T-helper 17 cell (primary cell): ENCODE measurements at regions not wholly inside any gene's neighbourhood (a gene's known extent, or its start where the extent isn't known, plus 50 kb on each side); places are given as distances from the start of the nearest gene placed in this dataset.
"Not testable (repeated sequence)": the region's sequence is repeated elsewhere in the genome, so short reads cannot be mapped to it uniquely, and the experiment has no call there.

ENCODE experiments used
- ATAC-seq: fragments of 150-1000 bp; cut with Tn5 transposase; 2 replicates; pipeline ENCODE4 v1.10.0; 2021; ENCODE audit warnings: mild to moderate bottlenecking, moderate library complexity
- DNase-seq, 3 donors: peaks; one replicate each; pipeline versions ENCODE4 v3.0.0 to v3.0.0-alpha.2; 2020 to 2021
- H3K9me3 ChIP-seq: one replicate; pipeline ENCODE4 v1.7.0; 2013; ENCODE audit warnings: low read length, mild to moderate bottlenecking; ENCODE audit not compliant: control insufficient read depth, poor library complexity, severe bottlenecking
- H3K27ac Mint-ChIP-seq: one replicate; pipeline ENCODE4 v1.8.0; 2022; ENCODE audit warnings: mild to moderate bottlenecking, moderate library complexity, mixed read lengths
- H3K27me3 Mint-ChIP-seq: one replicate; pipeline ENCODE4 v1.8.0; 2022; ENCODE audit warnings: mixed read lengths
- H3K36me3 Mint-ChIP-seq: one replicate; pipeline ENCODE4 v1.8.0; 2022; ENCODE audit warnings: low read depth, mixed read lengths
- H3K4me1 Mint-ChIP-seq: one replicate; pipeline ENCODE4 v1.8.0; 2022; ENCODE audit warnings: mild to moderate bottlenecking, mixed read lengths
- H3K4me3 Mint-ChIP-seq: one replicate; pipeline ENCODE4 v1.8.0; 2022; ENCODE audit warnings: mild to moderate bottlenecking, moderate library complexity, mixed read lengths

DNA sequence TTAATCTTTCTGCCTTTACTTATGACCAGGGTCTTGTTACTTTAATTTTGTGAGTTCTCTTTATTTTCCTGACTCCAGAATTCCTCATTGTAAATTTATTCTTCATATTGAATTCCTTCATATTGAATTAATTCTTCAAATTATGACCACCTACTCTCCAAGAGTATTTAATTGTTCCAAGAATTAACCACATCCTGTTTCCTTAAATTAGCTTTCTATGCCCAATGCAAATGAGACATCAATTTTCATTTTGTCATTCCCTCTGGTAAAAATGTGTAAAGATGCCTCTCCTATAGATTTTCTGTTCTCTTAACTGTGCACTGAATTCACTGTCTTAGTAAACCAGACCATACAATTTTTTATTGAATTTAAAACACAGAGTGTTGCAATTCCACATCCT, 211.2 kb upstream of the GRIA4 start:
- Mint-ChIP-seq H3K27ac (no peak overlapping the region), H3K36me3 (no peaks in the 10 kb centered on the region), H3K4me1 (peaks cover 2% of the 10 kb centered on the region), H3K27me3 (peaks cover 12% of the 10 kb centered on the region), H3K4me3 (no peak overlapping the region)
- ATAC-seq: no peak
- DNase-seq: no peak
- H3K9me3 ChIP-seq: no peaks in the 10 kb centered on the region

DNA sequence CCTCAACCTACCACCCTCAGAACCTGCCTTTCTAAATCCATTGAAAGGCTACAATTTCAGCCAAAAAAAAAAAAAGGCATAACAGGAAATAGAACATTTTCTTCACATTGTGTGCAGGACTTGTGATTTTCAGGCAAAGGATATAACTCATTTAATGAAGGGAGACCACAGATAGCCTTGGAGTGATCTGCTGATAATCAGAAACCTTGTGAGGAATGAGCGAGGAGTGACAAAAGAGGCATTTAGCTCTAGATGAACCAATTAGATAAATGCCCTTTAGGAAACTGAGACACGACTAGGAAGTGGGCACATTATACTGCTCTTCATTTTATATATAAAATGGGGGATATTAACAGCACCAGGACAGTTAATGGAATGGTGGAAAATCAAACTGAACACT, 216.5 kb upstream of the GRIA4 start:
- H3K36me3 Mint-ChIP-seq: no peaks in the 10 kb centered on the region

DNA sequence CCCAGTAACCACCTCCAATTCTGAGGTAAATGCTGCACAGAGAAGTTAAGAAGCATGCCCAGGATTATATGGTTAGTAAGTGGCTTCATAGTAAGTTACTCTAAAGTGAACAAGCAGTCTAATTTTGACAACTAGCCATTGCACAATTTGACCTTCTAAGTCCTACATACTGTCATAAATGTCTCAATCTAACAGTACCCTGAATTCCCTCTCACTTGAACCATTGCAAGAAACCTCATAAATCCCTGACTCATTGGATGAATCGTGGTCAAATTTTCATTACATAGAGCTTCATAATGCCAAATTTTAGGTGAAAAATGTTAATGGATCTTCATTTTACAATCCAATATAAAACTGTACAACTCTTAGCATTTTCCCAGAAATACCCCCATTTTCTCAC, 217.3 kb upstream of the GRIA4 start:
- Mint-ChIP-seq H3K4me3 (no peak overlapping the region), H3K36me3 (no peaks in the 10 kb centered on the region), H3K27ac (no peak overlapping the region), H3K4me1 (no peaks in the 10 kb centered on the region), H3K27me3 (peaks cover 10% of the 10 kb centered on the region)
- H3K9me3 ChIP-seq: no peaks in the 10 kb centered on the region
- ATAC-seq (no peak), DNase-seq (no peak)

More for the DNA sequence above, 216.5 kb upstream of the GRIA4 start:
- Mint-ChIP-seq H3K4me3 (no peak overlapping the region), H3K4me1 (no peaks in the 10 kb centered on the region), H3K27me3 (peaks cover 10% of the 10 kb centered on the region), H3K27ac (no peak overlapping the region)
- no peaks in the 10 kb centered on the region for H3K9me3 ChIP-seq
- DNase-seq: no peak
- ATAC-seq: no peak

DNA sequence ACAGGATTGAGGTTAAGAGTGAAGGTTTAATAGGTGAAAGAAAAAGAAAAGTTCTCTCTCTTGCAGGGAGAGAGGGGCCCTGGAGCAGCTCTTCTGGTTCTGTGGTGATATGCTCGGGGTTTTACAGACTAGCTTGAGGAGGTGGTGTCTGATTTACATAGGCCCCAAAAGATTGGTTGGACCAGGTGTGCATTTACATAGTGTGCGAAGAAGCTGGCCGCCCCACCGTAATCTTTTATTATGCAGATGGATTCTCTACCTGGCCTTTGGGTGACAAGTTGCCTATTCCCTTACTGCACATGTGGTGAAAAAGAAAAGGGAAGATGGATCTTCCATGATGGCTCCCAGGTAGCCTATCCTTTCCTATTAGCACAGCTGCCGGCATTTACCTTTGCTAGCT, 219.9 kb upstream of the GRIA4 start:
- Mint-ChIP-seq H3K27me3 (peaks cover 10% of the 10 kb centered on the region), H3K4me3 (no peak overlapping the region), H3K27ac (no peak overlapping the region), H3K4me1 (no peaks in the 10 kb centered on the region), H3K36me3 (no peaks in the 10 kb centered on the region)
- no peaks in the 10 kb centered on the region for H3K9me3 ChIP-seq
- ATAC-seq (no peak), DNase-seq (no peak)

DNA sequence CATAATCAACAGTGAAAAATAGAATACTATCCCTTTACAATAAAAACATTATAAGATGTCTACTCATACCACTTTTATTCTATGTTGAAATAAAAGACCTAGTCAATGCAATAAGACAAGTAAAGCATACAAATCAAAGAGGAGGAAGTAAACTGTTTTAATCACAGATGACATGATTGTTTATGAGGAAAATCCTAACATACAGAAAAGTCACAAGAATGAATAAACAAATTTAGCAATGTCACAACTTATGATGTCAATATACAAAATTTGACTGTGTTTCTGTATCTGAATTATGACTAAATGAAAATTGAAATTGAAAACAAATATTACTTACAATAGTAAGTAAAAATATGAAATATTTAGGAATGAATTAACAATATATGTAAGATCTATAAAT, 221.9 kb upstream of the GRIA4 start:
- Mint-ChIP-seq H3K27ac (no peak overlapping the region), H3K4me1 (no peaks in the 10 kb centered on the region), H3K36me3 (no peaks in the 10 kb centered on the region), H3K27me3 (peaks cover 5% of the 10 kb centered on the region), H3K4me3 (no peak overlapping the region)
- H3K9me3 ChIP-seq: no peaks in the 10 kb centered on the region
- ATAC-seq: no peak
- DNase-seq: no peak

DNA sequence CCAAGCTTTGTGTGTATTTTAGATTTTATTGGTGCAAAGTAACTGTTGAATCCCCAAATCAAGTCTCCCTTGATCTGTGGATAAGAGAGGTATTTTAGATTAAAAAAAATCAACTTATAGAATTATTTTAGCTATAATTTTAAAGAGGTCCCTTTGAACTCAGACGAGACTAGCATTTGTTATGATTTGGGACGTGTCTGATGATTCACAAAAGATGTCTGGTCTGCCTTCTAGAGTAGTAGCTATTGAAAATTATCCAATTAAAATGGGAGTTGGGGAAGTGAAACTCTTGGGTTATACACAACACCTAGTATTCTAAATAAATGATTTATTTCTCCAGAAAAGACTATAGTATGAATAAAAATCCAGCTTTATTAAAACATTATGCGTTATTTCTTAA, 227.9 kb upstream of the GRIA4 start:
- no peak overlapping the region for H3K4me3 Mint-ChIP-seq
- no peaks in the 10 kb centered on the region for H3K4me1 Mint-ChIP-seq
- no peak overlapping the region for H3K27ac Mint-ChIP-seq
- DNase-seq: no peak
- ATAC-seq: no peak
- H3K27me3 Mint-ChIP-seq: no peaks in the 10 kb centered on the region
- H3K9me3 ChIP-seq: no peaks in the 10 kb centered on the region
- H3K36me3 Mint-ChIP-seq: no peaks in the 10 kb centered on the region

DNA sequence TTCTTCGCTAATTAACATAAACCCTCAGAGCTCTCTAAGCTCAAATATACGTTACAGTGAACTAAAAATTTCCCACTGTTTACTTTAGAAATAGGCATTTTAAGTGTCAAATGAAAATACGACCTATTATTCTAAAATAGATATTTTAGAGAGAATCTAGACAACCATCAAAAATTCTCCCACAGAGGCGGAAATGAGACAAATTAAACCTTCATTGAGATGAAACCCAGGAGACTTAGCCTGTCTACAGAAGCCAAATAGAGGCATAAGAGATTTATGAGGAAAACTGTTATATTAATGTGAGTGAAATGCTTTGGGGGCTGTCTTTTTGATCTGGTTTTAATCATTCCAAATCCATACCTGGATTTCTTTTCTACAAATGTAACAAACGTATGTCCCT, 232.0 kb upstream of the GRIA4 start:
- Mint-ChIP-seq H3K4me1 (no peaks in the 10 kb centered on the region), H3K27me3 (no peaks in the 10 kb centered on the region), H3K4me3 (no peak overlapping the region), H3K27ac (no peak overlapping the region), H3K36me3 (no peaks in the 10 kb centered on the region)
- DNase-seq (no peak), ATAC-seq (no peak)
- H3K9me3 ChIP-seq: no peaks in the 10 kb centered on the region

DNA sequence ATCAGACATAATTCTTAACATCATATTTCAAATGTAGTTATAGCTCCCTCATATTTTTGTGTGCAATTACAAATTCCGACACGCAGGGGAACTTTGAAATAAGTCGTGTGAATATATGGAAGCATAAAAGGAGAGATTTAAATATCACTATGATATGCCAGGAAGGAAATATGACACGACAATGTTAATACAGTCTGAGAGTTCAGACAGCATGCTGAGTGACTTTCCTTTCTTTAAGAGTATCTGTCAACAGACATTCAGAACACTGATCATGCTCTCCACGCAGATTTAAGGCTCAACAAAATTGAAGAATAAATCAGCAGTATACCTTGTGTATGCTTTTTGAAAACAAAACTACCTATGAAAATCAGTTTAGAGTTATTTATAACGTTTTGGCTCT, 232.6 kb upstream of the CARD18 start:
- DNase-seq (no peak), ATAC-seq (no peak)
- no peaks in the 10 kb centered on the region for H3K9me3 ChIP-seq
- no peaks in the 10 kb centered on the region for H3K4me1 Mint-ChIP-seq
- H3K27ac Mint-ChIP-seq: no peak overlapping the region
- H3K36me3 Mint-ChIP-seq: no peaks in the 10 kb centered on the region
- H3K4me3 Mint-ChIP-seq: no peak overlapping the region
- H3K27me3 Mint-ChIP-seq: no peaks in the 10 kb centered on the region

DNA sequence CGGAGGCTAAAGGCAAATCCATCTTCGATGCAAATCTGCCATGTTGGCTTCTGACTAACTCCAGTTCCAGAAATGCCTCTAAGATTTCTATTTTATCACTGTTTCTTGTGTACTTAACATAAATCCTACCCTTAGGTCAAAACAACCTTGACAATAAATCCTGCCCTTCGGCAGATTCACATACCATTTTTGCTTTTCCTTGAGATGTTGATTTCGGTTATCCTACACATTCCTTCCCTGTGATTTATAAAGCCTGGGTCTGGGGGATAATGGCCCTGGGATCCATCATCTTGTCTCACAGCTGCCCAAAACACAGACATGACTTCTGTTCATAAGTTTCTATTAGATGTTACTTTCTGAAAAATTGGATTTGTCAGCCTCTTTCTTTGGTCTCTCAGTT, 231.7 kb upstream of the CARD18 start:
- H3K4me3 Mint-ChIP-seq: no peak overlapping the region
- H3K4me1 Mint-ChIP-seq: no peaks in the 10 kb centered on the region
- no peaks in the 10 kb centered on the region for H3K27me3 Mint-ChIP-seq
- H3K9me3 ChIP-seq: no peaks in the 10 kb centered on the region
- ATAC-seq: no peak
- no peak overlapping the region for H3K27ac Mint-ChIP-seq
- DNase-seq: no peak
- no peaks in the 10 kb centered on the region for H3K36me3 Mint-ChIP-seq

DNA sequence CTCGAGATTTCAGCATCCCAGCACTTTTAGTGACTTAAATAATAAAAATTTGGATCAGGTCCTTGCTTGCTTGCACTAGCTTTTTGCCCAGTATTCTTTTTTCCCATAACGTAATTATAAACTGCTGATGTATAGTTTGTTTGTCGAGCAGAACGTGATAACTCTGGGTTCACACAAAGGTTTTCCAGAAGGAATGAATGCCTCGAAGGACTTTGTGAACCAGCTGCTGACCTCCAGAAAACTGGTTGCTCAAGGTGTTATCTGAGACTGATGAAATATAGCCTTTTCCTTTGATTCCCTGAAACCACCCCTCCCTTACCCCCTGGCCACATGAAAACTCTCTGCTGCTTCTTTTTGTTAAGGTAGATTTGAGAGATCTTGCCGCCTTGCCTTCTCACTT, 229.1 kb upstream of the CARD18 start:
- ATAC-seq (no peak), DNase-seq (no peak)
- Mint-ChIP-seq H3K36me3 (no peaks in the 10 kb centered on the region), H3K27ac (no peak overlapping the region), H3K4me3 (no peak overlapping the region), H3K4me1 (no peaks in the 10 kb centered on the region), H3K27me3 (peaks cover 4% of the 10 kb centered on the region)
- H3K9me3 ChIP-seq: no peaks in the 10 kb centered on the region

DNA sequence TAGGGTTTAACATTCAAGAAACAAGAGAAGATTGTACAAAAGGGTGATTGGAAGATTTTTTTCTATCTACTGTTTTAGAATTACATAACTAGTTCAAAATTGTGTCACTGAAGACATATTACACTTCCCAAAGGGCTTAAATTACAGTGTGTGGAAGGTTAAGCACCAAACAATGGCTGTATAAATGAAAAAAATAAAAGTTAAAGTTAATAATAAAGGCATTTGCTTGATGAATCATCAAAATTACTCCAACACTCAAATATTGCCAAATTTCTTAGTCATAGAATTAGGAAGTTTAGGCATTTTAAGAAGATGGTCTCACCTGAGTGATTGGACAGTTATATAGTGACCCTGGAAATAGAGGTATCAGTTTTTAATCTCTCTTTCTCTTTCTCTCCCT, 227.6 kb upstream of the CARD18 start:
- Mint-ChIP-seq H3K27me3 (peaks cover 4% of the 10 kb centered on the region), H3K4me3 (no peak overlapping the region), H3K4me1 (no peaks in the 10 kb centered on the region), H3K36me3 (no peaks in the 10 kb centered on the region), H3K27ac (no peak overlapping the region)
- DNase-seq (no peak), ATAC-seq (no peak)
- no peaks in the 10 kb centered on the region for H3K9me3 ChIP-seq

DNA sequence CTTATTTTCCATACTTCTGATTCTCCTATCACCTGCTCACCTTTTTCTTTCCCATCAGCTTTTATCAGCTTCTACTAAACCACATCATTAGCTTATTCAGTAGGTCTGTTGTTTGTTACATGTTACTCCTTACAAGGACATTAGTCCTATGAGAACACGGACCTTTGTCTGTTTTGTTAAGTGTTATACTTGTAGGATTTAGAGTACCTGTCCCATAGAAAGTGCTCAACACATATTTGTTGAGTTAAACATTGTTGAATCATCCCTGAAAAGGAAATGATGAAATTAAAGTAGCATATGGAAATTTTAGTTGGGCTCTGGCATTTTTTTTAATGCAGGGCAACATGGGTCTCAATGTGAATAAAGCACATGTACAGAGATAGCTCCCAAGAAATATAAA, 222.1 kb upstream of the CARD18 start:
- Mint-ChIP-seq H3K27me3 (peaks cover 15% of the 10 kb centered on the region), H3K36me3 (no peaks in the 10 kb centered on the region), H3K4me3 (no peak overlapping the region), H3K27ac (no peak overlapping the region), H3K4me1 (no peaks in the 10 kb centered on the region)
- no peaks in the 10 kb centered on the region for H3K9me3 ChIP-seq
- no peak for ATAC-seq
- DNase-seq: no peak

DNA sequence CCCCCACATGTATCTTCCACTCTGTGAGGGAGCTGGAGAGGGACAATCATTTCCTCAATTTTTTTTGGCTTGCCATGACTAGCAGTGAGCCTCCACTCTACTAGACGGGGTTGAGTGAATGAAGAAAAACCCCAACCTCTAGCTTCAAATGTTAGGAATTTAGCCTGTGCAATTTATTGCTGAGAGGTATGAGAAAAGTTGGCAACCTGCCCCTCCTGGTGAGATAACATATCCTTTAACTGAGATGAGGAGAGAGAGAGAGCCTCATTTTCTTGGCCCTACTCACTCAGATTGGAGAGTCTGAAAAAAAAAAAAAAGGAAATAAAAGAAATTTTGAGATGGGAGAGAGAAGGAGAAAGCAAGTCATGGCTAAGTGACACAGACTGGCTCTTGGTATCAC, 218.2 kb upstream of the CARD18 start:
- H3K4me3 Mint-ChIP-seq: no peak overlapping the region
- no peak overlapping the region for H3K27ac Mint-ChIP-seq
- no peaks in the 10 kb centered on the region for H3K4me1 Mint-ChIP-seq
- no peaks in the 10 kb centered on the region for H3K9me3 ChIP-seq
- DNase-seq (no peak), ATAC-seq (no peak)
- no peaks in the 10 kb centered on the region for H3K36me3 Mint-ChIP-seq
- H3K27me3 Mint-ChIP-seq: peaks cover 11% of the 10 kb centered on the region

DNA sequence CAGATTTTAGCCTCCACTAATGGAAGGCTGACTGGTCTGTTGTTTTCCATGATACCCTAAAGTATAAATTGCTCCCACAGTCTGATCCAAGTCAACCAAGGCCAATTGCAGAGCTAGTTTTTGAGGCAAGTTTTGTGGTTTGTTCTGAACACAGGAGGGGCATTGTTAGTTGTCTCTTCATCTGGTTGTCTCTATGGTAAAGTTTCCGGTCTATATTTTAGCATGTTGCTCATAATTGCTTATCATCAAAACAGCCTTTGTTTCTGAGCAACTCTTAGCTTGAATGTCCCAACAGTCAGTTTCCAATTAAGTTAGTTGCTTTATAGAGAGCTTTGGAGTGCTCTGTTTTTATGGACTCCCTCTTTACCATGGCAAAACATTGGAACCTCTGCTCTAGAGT, 217.6 kb upstream of the CARD18 start:
- no peaks in the 10 kb centered on the region for H3K4me1 Mint-ChIP-seq

DNA sequence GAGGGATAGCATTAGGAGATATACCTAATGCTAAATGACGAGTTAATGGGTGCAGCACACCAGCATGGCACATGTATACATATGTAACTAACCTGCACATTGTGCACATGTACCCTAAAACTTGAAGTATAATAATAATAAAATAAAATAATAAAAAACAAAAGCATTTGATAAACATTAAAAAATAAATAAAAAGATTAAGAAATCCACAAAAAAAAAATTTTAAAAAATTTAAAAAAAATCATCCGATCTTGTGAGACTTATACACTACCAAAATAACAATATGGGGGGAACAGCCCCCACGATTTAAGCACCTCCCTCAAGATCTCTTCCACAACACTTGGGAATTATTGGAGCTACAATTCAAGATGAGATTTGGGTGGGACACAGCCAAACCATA, 210.3 kb upstream of the CARD18 start:
- not testable (repeated sequence) for H3K36me3 Mint-ChIP-seq, H3K4me3 Mint-ChIP-seq, ATAC-seq, H3K4me1 Mint-ChIP-seq, DNase-seq, H3K27ac Mint-ChIP-seq, H3K27me3 Mint-ChIP-seq, H3K9me3 ChIP-seq

More for the DNA sequence above, 217.6 kb upstream of the CARD18 start:
- Mint-ChIP-seq H3K36me3 (no peaks in the 10 kb centered on the region), H3K27ac (no peak overlapping the region), H3K27me3 (peaks cover 11% of the 10 kb centered on the region), H3K4me3 (no peak overlapping the region)
- ATAC-seq (no peak), DNase-seq (no peak)
- H3K9me3 ChIP-seq: no peaks in the 10 kb centered on the region
